Mesenchymal stem cell (in vitro differentiated cells and primary cell): ENCODE measurements at regions not wholly inside any gene's neighbourhood (a gene's known extent, or its start where the extent isn't known, plus 50 kb on each side); places are given as distances from the start of the nearest gene placed in this dataset.
A peak's percentile ranks its signal among the peaks of the same experiment; 100 is the strongest.

Source experiments
- DNase-seq: peaks from one replicate; pipeline ENCODE4 v3.0.0-alpha.2; 2013
- H2AFZ ChIP-seq: one replicate; pipeline ENCODE4 v1.6.1; 2013; ENCODE audit warnings: low read depth, mild to moderate bottlenecking, control low read depth, inconsistent platforms, low read length, moderate library complexity
- H2AK5ac ChIP-seq: 2 replicates; pipeline ENCODE4 v1.6.1; 2013; ENCODE audit warnings: low read length, moderate library complexity, mild to moderate bottlenecking, inconsistent platforms; ENCODE audit not compliant: severe bottlenecking
- H2BK120ac ChIP-seq: one replicate; pipeline ENCODE4 v1.6.1; 2013; ENCODE audit warnings: low read depth, mild to moderate bottlenecking, inconsistent platforms, low read length, moderate library complexity
- H2BK12ac ChIP-seq, 2 experiments: one replicate each; pipeline ENCODE4 v1.6.1; 2013; ENCODE audit warnings: inconsistent platforms in 2 of 2, low read length in 2 of 2, mild to moderate bottlenecking in 2 of 2, moderate library complexity in 2 of 2, control low read depth in 1 of 2
- H2BK15ac ChIP-seq: one replicate; pipeline ENCODE4 v1.6.1; 2013; ENCODE audit warnings: mild to moderate bottlenecking, low read depth, inconsistent platforms; ENCODE audit not compliant: poor library complexity, severe bottlenecking
- H2BK5ac ChIP-seq: 2 replicates; pipeline ENCODE4 v1.6.1; 2013; ENCODE audit warnings: low read depth, mild to moderate bottlenecking, low read length, control low read depth, inconsistent platforms; ENCODE audit not compliant: poor library complexity, severe bottlenecking
- H3K14ac ChIP-seq, 2 experiments: one replicate each; pipeline ENCODE4 v1.6.1; 2013; ENCODE audit warnings: inconsistent platforms in 2 of 2, low read length in 2 of 2, control low read depth in 1 of 2, mild to moderate bottlenecking in 1 of 2, moderate library complexity in 1 of 2
- H3K18ac ChIP-seq, 2 experiments: one replicate each; pipeline ENCODE4 v1.6.1; 2013; ENCODE audit warnings: inconsistent platforms in 2 of 2, low read length in 2 of 2, control low read depth in 1 of 2, low read depth in 1 of 2, mild to moderate bottlenecking in 1 of 2
- H3K23ac ChIP-seq, 2 experiments: one replicate each; pipeline ENCODE4 v1.6.1; 2013; ENCODE audit warnings: inconsistent platforms in 2 of 2, low read length in 2 of 2, mild to moderate bottlenecking in 2 of 2, moderate library complexity in 2 of 2, control low read depth in 1 of 2
- H3K27ac ChIP-seq: 2 replicates; pipeline ENCODE4 v1.5.1; 2013; ENCODE audit warnings: mild to moderate bottlenecking, moderate library complexity, low read length, control low read depth, inconsistent platforms; ENCODE audit not compliant: poor library complexity, severe bottlenecking
- H3K27me3 ChIP-seq, 2 experiments: 2 replicates each; pipeline versions ENCODE4 v1.6.1 to v1.7.0; 2013; ENCODE audit warnings: low read length in 2 of 2, mild to moderate bottlenecking in 2 of 2, moderate library complexity in 2 of 2, control low read depth in 1 of 2, inconsistent platforms in 1 of 2; ENCODE audit not compliant: control insufficient read depth in 1 of 2, insufficient read depth in 1 of 2
- H3K36me3 ChIP-seq, 2 experiments: 2 replicates each; pipeline versions ENCODE4 v1.6.1 to v1.7.0; 2013; ENCODE audit warnings: low read length in 2 of 2, control low read depth in 1 of 2, inconsistent platforms in 1 of 2, low read depth in 1 of 2, mild to moderate bottlenecking in 1 of 2; ENCODE audit not compliant: insufficient read depth in 2 of 2, control insufficient read depth in 1 of 2
- H3K4ac ChIP-seq, 2 experiments: one replicate each; pipeline ENCODE4 v1.6.1; 2013; ENCODE audit warnings: inconsistent platforms in 2 of 2, low read length in 2 of 2, mild to moderate bottlenecking in 2 of 2, moderate library complexity in 2 of 2, control low read depth in 1 of 2, low read depth in 1 of 2
- H3K4me1 ChIP-seq: 2 replicates; pipeline ENCODE4 v1.6.1; 2013; ENCODE audit warnings: low read depth, low read length, control low read depth; ENCODE audit not compliant: control insufficient read depth, insufficient read depth
- H3K4me2 ChIP-seq: 2 replicates; pipeline ENCODE4 v1.6.1; 2013; ENCODE audit warnings: low read length, mild to moderate bottlenecking, inconsistent platforms; ENCODE audit not compliant: poor library complexity, severe bottlenecking
- H3K4me3 ChIP-seq, 2 experiments: 2 replicates each; pipeline versions ENCODE4 v1.5.1 to v1.7.0; 2013; ENCODE audit warnings: low read length in 2 of 2, mild to moderate bottlenecking in 2 of 2, control low read depth in 1 of 2, low read depth in 1 of 2; ENCODE audit not compliant: insufficient read depth in 1 of 2
- H3K79me1 ChIP-seq: replicated peaks from 2 replicates; pipeline ENCODE4 v1.6.1; 2013; ENCODE audit warnings: mild to moderate bottlenecking, control low read depth, low read length, inconsistent platforms; ENCODE audit not compliant: poor library complexity, severe bottlenecking
- H3K9ac ChIP-seq: 2 replicates; pipeline ENCODE4 v1.7.0; 2013; ENCODE audit warnings: mild to moderate bottlenecking, low read length, moderate library complexity
- H3K9me3 ChIP-seq: 2 replicates; pipeline ENCODE4 v1.7.0; 2013; ENCODE audit warnings: mild to moderate bottlenecking, low read length; ENCODE audit not compliant: control insufficient read depth
- H4K8ac ChIP-seq: one replicate; pipeline ENCODE4 v1.6.1; 2013; ENCODE audit warnings: inconsistent platforms, mild to moderate bottlenecking, low read length, moderate library complexity
- H4K91ac ChIP-seq: one replicate; pipeline ENCODE4 v1.6.1; 2013; ENCODE audit warnings: mild to moderate bottlenecking, low read length, inconsistent platforms
- WGBS: methylation state at CpG from one replicate; pipeline ENCODE4 v1.1.7; 2013; ENCODE audit warnings: mixed read lengths; 5-methylcytosine and 5-hydroxymethylcytosine counted together

DNA sequence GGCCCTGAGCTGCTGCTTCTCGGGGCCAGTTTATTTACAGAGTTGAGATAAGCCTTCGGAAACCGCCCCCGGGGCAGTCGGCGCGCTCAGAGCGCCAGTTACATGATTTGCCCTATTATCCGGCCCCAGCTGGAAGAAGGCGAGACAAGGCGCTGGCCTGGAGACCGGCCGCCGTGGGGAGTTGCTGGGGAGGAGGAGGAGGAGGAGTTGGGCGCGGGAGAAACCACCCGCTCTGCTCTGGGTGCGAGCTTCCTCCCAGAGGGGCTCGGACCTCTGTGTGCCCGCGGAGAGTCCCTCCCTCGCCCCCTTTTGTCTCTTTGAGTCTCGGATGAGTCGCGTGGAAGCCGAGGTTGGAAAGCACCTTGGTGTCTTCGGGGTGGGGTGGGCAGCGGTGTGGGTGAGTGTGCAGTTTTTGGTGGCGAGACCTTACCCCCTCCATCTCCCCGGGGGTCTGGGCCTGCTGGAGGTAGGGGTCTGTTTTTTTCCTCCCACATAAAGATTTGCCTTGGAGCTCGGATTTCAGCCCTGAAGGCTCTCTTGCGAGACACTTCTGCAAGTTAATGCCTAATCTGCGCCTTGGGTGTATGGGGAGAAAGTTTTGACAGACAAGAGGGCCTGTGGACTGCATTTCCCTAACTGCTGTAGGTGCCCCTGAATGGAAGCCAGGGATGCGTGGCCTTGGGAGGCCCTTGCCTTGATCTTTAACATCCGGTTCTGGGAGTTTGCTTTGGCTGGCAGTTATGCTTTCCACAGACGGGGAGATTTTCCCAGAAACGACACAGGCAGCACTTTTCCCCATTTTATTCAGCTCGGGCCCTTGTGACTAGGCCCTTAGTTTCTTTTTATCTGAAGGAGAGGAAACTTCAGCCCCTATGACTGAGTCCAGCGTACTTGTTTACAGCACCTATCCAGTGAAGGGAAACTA is 80.0 kb downstream of the NDUFS5 start:
- Histone ChIP-seq H3K9ac (peak overlapping the region; percentile 89), H3K23ac (peak overlapping the region; percentile 82 to 98)
- WGBS = under 1% methylated on average over 30 of the region's 39 CpGs

DNA sequence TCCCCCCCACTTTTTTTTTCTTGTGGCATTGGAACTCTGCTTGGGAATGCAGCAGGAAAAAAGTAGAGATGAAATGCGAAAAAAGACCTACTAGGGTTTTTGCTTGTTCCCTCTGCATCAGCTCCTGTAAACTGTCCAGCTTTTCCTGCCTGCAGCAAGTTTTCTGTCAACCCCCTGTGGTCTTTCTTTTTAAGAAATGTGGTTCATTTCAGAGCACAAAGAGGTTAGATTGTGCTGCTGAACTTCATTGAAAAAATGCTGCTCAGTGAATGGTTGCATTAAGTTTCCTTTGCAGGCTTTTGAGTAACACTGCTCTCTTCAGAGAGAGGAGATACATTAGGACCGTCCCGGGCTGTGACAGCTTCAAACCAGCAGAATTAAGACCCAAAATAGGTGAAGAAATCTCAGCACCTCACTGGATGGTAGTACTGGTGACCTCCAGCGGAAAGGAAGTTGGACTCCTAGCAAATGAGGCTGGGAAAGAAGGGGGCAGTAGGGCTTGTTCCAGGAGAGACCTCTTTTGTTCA is 80.7 kb downstream of the NDUFS5 start:
- Histone ChIP-seq H3K9me3 (no peaks in the 10 kb centered on the region), H3K9ac (peak overlapping the region; percentile 89), H3K14ac (peak overlapping the region in 1 of 2 experiments; percentile 53), H3K36me3 (no peaks in the 10 kb centered on the region), H2BK120ac (peak overlapping the region; percentile 29), H2AK5ac (peak overlapping the region; percentile 60), H2AFZ (no peak overlapping the region), H2BK12ac (peak overlapping the region in 1 of 2 experiments; percentile 45), H4K91ac (no peak overlapping the region), H3K4me3 (peak overlapping the region in 1 of 2 experiments; percentile 77), H2BK5ac (peak overlapping the region; percentile 71), H2BK15ac (no peak overlapping the region), H3K27ac (peak overlapping the region; percentile 97), H3K79me1 (no peaks in the 10 kb centered on the region), H3K4me2 (peak overlapping the region; percentile 62), H3K4ac (peak overlapping the region in 1 of 2 experiments; percentile 99), H3K23ac (peak overlapping the region in 1 of 2 experiments; percentile 46), H3K18ac (peak overlapping the region; percentile 23 to 37), H4K8ac (no peak overlapping the region), H3K27me3 (no peaks in the 10 kb centered on the region), H3K4me1 (peaks cover 13% of the 10 kb centered on the region)
- WGBS = 2% methylated on average over 3 of the region's 4 CpGs
- peak; percentile 45 for DNase-seq

More for the DNA sequence above, 80.0 kb downstream of the NDUFS5 start:
- H3K18ac ChIP-seq = peak overlapping the region; percentile 49 to 87
- H2BK5ac ChIP-seq = peak overlapping the region; percentile 98
- H4K91ac ChIP-seq = peak overlapping the region; percentile 90
- DNase-seq = peak; percentile 74
- peak overlapping the region; percentile 99 for H2BK15ac ChIP-seq
- H3K4me3 ChIP-seq = peak overlapping the region; percentile 77 to 95
- no peaks in the 10 kb centered on the region for H3K27me3 ChIP-seq
- H3K14ac ChIP-seq = peak overlapping the region; percentile 92 to 98
- H3K4me1 ChIP-seq = peaks cover 13% of the 10 kb centered on the region
- peak overlapping the region; percentile 94 for H4K8ac ChIP-seq
- peak overlapping the region; percentile 62 for H3K4me2 ChIP-seq
- H2BK12ac ChIP-seq = peak overlapping the region; percentile 59
- peak overlapping the region; percentile 99 to 100 for H3K4ac ChIP-seq
- no peak overlapping the region for H2AFZ ChIP-seq
- peak overlapping the region; percentile 98 for H2BK120ac ChIP-seq
- H3K9me3 ChIP-seq = no peaks in the 10 kb centered on the region
- peak overlapping the region; percentile 97 for H3K27ac ChIP-seq
- peak overlapping the region; percentile 76 for H2AK5ac ChIP-seq
- no peaks in the 10 kb centered on the region for H3K79me1 ChIP-seq
- H3K36me3 ChIP-seq = no peaks in the 10 kb centered on the region

DNA sequence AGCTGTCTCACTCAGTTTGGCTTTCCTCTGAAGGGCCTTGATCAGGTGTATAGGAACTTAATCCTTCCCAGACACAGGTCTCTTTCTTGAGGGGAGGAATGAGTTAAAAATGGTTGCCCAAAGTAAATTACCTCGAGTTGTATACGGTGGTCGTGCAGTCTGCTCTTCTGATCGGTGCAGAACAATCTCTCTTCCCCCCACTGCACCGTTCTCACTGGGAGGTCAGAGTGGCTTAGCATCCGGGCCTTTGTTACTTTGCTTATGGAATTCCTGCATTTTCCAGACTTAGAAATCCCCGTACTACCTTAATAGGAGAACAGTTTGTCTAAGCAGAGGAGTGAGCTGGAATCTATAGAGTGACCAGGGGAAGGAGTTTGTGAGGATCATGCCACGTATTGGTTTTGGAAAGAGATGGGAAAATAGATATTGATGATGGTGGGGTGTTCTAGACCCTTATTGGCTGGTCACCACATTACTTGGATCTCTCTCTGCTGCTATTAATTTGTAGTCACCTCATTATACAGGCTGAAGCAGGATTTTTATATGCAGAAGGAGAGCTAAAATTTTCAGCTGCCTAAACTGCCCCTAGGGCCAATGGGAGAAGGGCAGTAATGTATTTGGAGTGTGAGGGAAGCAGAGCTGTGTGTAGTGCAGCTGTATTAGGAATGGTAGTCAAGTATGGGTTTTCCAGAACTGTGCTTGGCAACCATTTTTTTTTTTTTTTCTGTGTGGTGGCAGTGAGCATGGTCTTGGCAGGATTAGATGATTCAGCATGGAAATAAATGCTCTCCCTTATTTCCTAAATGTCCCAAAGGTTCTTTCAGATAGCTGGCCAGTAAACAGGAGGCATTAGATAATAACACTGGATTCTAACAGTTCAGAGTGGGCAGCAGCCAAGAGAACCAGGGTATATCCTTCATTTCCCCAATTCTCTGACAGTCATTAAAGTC is 81.5 kb downstream of the NDUFS5 start:
- Histone ChIP-seq H3K14ac (peak overlapping the region in 1 of 2 experiments; percentile 87), H2BK5ac (peak overlapping the region; percentile 71), H3K9me3 (no peaks in the 10 kb centered on the region), H3K23ac (no peak overlapping the region), H3K4ac (peak overlapping the region in 1 of 2 experiments; percentile 99), H2AK5ac (peak overlapping the region; percentile 60), H3K4me2 (peak overlapping the region; percentile 62), H2BK15ac (no peak overlapping the region), H2BK12ac (no peak overlapping the region), H2AFZ (no peak overlapping the region), H3K18ac (peak overlapping the region; percentile 38 to 74), H3K4me1 (peaks cover 14% of the 10 kb centered on the region), H3K36me3 (no peaks in the 10 kb centered on the region), H3K27ac (peak overlapping the region; percentile 97), H3K27me3 (no peaks in the 10 kb centered on the region), H2BK120ac (peak overlapping the region; percentile 29), H4K8ac (no peak overlapping the region), H3K79me1 (no peaks in the 10 kb centered on the region), H3K9ac (peak overlapping the region; percentile 89), H3K4me3 (peak overlapping the region; percentile 19 to 77), H4K91ac (no peak overlapping the region)
- 3% methylated on average over 8 of the region's 8 CpGs for WGBS
- peak; percentile 71 for DNase-seq
